HL-60/S4 (cell line): ENCODE measurements at regions not wholly inside any gene's neighbourhood (a gene's known extent, or its start where the extent isn't known, plus 50 kb on each side); places are given as distances from the start of the nearest gene placed in this dataset.

Experiments used
- in situ Hi-C: fragments of 300-500 bp; cut with MboI; formaldehyde crosslinking; loops from 2 replicates; pipeline ENCODE4 v1.14.3; 2022; ENCODE audit warnings: low sequenced_read_pairs

GRCh38 chr11:70808686-70809375 lies 410.5 kb downstream of the CTTN start:
- in situ Hi-C loops, result no loop called here

GRCh38 chr11:70810133-70810532 lies 411.8 kb downstream of the CTTN start:
- in situ Hi-C loops, result no loop called here

- in situ Hi-C loops, result no loop called here
These were observed 412.4 kb downstream of the CTTN start for GRCh38 chr11:70810681-70811080.

- in situ Hi-C loops, result no loop called here
These were observed 413.2 kb downstream of the CTTN start for GRCh38 chr11:70811483-70811882.

- in situ Hi-C loops, result no loop called here
These were observed 413.6 kb downstream of the CTTN start for GRCh38 chr11:70811915-70812314.

- in situ Hi-C loops, result no loop called here
These were observed 414.1 kb downstream of the CTTN start for GRCh38 chr11:70812472-70812871.

- in situ Hi-C loops, result no loop called here
These were observed 415.3 kb downstream of the CTTN start for GRCh38 chr11:70813651-70814050.

GRCh38 chr11:70815485-70815832 lies 417.1 kb downstream of the CTTN start:
- in situ Hi-C loops, result no loop called here

GRCh38 chr11:70816156-70816678 lies 417.9 kb downstream of the CTTN start:
- in situ Hi-C loops, result no loop called here

- in situ Hi-C loops, result no loop called here
These were observed 420.0 kb downstream of the CTTN start for GRCh38 chr11:70818351-70818750.

- in situ Hi-C loops, result no loop called here
These were observed 420.7 kb downstream of the CTTN start for GRCh38 chr11:70819022-70819421.

GRCh38 chr11:70820311-70820710 lies 422.0 kb downstream of the CTTN start:
- in situ Hi-C loops, result no loop called here

- in situ Hi-C loops, result no loop called here
These were observed 422.4 kb downstream of the CTTN start for GRCh38 chr11:70820712-70821111.

GRCh38 chr11:70823771-70824170 lies 425.4 kb downstream of the CTTN start:
- in situ Hi-C loops, result no loop called here

GRCh38 chr11:70824605-70825245 lies 426.4 kb downstream of the CTTN start:
- in situ Hi-C loops, result no loop called here

- in situ Hi-C loops, result no loop called here
These were observed 426.4 kb downstream of the SHANK2 start for GRCh38 chr11:70825893-70826540.

- in situ Hi-C loops, result no loop called here
These were observed 425.6 kb downstream of the SHANK2 start for GRCh38 chr11:70826541-70827335.

GRCh38 chr11:70828593-70829082 lies 423.7 kb downstream of the SHANK2 start:
- in situ Hi-C loops, result no loop called here

GRCh38 chr11:70829134-70829885 lies 423.1 kb downstream of the SHANK2 start:
- in situ Hi-C loops, result no loop called here

GRCh38 chr11:70829886-70830272 lies 422.5 kb downstream of the SHANK2 start:
- in situ Hi-C loops, result no loop called here
